NCI-H1417 (cell line): ENCODE measurements at regions not wholly inside any gene's neighbourhood (a gene's known extent, or its start where the extent isn't known, plus 50 kb on each side); places are given as distances from the start of the nearest gene placed in this dataset.
"Not testable (repeated sequence)": the region's sequence is repeated elsewhere in the genome, so short reads cannot be mapped to it uniquely, and the experiment has no call there.

Experiments used
- DNase-seq, 3 experiments: peaks; one replicate each; lab custom pipeline; 2025; lab: John Stamatoyannopoulos, UW

- DNase-seq = no peak
Observed at GRCh38 chr5:152456815-152457443, 51.9 kb upstream of the NMUR2 start.

- DNase-seq = no peak
Observed at GRCh38 chr5:152462021-152462721, 57.1 kb upstream of the NMUR2 start.

- no peak for DNase-seq
Observed at GRCh38 chr5:152464048-152464447, 59.0 kb upstream of the NMUR2 start.

DNA sequence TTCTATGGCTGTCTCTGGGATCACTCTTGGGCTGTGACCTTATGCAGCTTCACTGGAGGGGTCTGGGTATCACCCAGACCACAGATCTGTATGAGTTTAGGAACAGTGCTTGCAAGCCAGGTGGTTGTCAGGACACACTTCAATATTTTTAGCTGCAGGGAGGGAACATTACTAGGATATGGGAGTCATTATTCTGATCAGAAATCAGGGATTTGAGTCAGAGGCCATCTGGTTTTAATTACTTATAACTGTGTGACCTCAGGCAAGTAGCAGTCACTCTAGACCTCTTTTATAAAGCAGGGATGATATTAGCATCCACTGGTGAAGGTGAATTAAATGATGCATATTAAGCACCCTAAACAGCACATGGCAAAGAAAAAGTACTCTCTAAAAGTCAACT lies 60.1 kb upstream of the NMUR2 start:
- DNase-seq = no peak

- no peak for DNase-seq
Observed at GRCh38 chr5:152466085-152466745, 61.1 kb upstream of the NMUR2 start.

GRCh38 chr5:152470167-152470566 lies 65.1 kb upstream of the NMUR2 start:
- no peak for DNase-seq

DNA sequence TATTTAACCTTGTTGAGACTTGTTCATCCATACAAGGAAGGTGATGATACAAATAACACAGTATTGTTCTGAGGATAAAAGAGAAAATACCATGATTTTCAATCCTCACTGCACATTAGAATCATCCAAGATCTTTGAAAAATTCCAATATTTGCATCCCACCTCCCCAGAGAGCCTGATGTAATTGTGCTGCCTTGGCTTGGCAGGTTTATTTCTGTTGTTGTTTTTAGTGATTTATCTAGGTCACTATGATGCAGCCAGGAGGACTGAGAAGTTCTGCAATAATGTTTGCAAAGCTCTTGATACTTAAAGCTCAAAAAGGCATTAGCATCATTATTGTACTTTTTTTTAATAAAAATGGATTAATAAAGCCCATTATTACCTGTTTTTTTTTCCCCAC lies 67.0 kb upstream of the NMUR2 start:
- no peak for DNase-seq

GRCh38 chr5:152474961-152475360 lies 69.9 kb upstream of the NMUR2 start:
- no peak for DNase-seq

- no peak for DNase-seq
Observed at GRCh38 chr5:152477536-152477935, 72.5 kb upstream of the NMUR2 start.

DNA sequence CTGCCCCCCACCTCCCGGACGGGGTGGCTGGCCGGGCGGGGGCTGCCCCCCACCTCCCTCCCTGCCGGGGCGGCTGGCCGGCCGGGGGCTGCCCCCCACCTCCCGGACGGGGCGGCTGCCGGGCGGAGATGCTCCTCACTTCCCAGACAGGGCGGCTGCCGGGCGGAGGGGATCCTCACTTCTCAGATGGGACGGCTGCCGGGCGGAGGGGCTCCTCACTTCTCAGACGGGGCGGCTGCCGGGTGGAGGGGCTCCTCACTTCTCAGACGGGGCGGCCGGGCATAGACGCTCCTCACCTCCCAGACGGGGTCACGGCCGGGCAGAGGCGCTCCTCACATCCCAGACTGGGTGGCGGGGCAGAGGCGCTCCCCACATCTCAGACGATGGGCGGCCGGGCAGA lies 74.8 kb upstream of the NMUR2 start:
- not testable (repeated sequence) for DNase-seq

DNA sequence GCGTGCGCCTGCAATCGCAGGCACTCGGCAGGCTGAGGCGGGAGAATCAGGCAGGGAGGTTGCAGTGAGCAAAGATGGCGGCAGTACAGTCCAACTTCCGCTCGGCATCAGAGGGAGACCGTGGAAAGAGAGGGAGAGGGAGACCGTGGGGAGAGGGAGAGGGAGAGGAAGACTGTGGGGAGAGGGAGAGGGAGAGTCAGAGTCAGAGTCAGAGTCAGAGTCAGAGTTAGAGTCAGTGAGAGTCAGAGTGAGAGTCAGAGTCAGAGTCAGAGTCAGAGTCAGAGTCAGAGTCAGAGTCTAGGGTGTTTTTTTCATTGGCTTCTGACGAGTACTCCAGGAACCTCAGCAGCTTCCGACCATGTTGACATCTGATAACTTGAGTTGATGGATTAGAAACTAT lies 75.6 kb upstream of the NMUR2 start:
- DNase-seq = not testable (repeated sequence)

GRCh38 chr5:152487130-152487529 lies 82.1 kb upstream of the NMUR2 start:
- no peak for DNase-seq

DNA sequence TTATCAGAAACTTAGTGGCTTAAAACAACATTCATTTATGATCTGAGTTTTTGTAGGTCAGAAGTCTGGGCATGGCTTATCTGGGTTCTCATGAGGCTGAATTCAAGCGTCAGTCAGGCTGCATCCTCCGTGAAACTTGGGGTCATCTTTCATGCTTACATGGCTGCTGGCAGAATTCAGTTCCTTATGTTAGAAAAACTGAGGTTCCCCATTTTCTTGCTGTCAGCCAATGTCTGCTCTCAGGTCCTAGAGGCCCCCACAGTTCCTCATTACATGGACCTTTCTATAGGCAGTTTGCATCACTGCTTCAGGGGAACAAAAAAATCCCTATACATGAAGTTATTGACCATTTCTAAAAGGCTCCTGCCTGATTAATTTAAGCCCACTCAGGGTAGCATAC lies 83.8 kb upstream of the NMUR2 start:
- DNase-seq = no peak

GRCh38 chr5:152499814-152500535 lies 94.9 kb upstream of the NMUR2 start:
- no peak for DNase-seq

DNA sequence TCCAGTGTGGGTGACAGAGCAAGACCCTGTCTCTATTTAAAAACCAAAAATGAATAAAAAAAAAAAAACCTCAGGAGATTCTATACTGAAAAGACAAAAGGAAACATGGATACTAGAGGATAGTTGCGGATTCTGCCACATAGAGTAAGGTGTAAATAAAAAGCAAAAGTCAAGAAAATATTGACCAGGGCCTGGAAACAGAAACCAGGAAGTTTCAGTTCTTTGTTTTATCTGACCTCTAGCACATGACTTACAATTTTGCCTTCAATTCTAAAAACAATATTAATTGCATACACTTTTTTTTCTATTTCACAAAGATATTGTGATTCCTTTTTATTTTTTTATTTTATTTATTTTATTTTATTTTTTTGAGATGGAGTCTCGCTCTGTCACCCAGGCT lies 96.2 kb upstream of the NMUR2 start:
- no peak for DNase-seq

- no peak for DNase-seq
Observed at GRCh38 chr5:152503206-152503605, 98.1 kb upstream of the NMUR2 start.

DNA sequence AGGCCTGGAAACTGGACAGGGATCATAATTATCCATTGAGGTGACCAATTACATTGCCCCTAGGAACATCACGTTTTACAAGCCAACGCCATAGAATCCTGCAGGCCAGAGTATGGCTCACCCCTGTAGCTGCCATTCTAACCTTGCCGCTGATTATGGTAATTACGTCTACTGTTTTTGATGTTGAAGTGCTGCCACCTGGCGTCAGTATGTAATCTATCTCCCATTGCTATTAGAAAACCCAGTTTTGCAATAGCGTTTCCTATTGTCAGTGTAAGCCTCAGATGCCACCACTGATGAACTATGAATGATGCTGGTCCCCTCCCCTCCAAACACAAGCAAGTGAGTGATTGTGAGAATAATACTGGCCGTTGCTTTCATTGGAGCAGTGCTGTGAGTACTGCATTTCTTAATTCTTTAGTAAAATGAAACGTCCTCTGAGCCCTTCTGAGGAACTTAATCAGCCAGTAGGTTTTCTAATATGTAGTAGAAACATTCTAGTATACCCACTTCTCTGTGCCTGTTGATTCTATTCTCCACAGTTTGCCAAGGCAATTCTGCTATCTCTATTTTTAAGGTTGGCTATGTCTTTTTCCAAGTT lies 100.5 kb upstream of the NMUR2 start:
- DNase-seq = peak; percentile 42 to 80 (median 76)

DNA sequence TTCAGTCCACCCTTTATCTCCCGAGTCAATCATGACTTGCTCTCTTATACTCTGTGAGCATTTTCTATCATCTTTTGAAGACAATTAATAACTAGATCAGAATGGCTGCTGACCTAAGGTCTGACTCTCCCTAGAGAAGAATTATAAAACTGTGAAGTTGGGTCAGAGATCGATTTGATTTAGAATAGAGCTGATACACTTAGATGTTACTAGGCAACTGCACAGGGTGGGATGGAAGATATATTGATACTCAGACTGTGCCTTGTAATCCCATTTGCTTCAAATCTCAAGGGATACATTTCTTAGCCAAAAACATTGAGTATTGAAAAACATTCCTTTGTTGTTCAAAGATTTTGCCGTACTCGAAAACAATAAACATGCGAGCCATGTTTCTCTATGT lies 106.0 kb upstream of the NMUR2 start:
- DNase-seq = no peak

- peak in 1 of 3 experiments; percentile 2 for DNase-seq
Observed at GRCh38 chr5:152511531-152512132, 106.6 kb upstream of the NMUR2 start.

- DNase-seq = peak; percentile 17 to 59 (median 34)
Observed at GRCh38 chr5:152514827-152515397, 109.8 kb upstream of the NMUR2 start.

DNA sequence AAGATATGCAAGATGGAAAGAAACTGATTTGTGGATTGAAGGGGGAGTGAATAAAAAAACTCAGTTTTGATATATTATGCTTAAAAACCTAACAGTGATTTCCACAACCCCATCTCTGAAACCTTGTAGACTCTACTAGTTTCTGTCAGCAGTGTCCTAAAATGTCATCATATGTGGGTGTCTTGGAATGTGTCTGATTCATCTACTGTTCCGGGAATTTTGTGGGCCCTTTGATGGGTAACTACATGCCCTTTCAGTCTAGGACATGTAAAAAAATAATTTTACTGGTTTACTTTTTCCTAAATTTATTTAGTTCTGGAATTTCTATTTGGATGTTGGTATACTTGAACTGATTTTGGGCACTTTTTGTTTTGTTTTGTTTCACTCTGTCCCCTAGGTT lies 118.9 kb upstream of the NMUR2 start:
- DNase-seq = no peak
